Transverse colon (tissue), 3 donors: ENCODE measurements at regions not wholly inside any gene's neighbourhood (a gene's known extent, or its start where the extent isn't known, plus 50 kb on each side); places are given as distances from the start of the nearest gene placed in this dataset.
"Not testable (repeated sequence)": the region's sequence is repeated elsewhere in the genome, so short reads cannot be mapped to it uniquely, and the experiment has no call there.

Experiments used
- EP300 ChIP-seq: sonication (generic); formaldehyde crosslinking; IDR thresholded peaks from one replicate; pipeline ENCODE4 v1.6.1; 2017; ENCODE audit warnings: antibody characterized with exemption, low read depth
- POLR2A ChIP-seq: fragments of 450-650 bp; IDR thresholded peaks from one replicate; pipeline ENCODE4 v1.6.1; 2016; ENCODE audit warnings: antibody characterized with exemption, mild to moderate bottlenecking, moderate library complexity
- TF ChIP-seq, protein P1 (sequence below), 5 experiments: fragments of 200-600 bp in 3 of 5; fragments of 450-650 bp in 2 of 5; sonication (generic) in 3 of 5; IDR thresholded peaks; 1 replicate in 2 of 5; 2 replicates in 3 of 5; pipeline ENCODE4 v1.5.1; 2016 to 2017; ENCODE audit warnings: antibody characterized with exemption in 5 of 5, inconsistent platforms in 3 of 5, mild to moderate bottlenecking in 2 of 5, moderate library complexity in 1 of 5

DNA sequence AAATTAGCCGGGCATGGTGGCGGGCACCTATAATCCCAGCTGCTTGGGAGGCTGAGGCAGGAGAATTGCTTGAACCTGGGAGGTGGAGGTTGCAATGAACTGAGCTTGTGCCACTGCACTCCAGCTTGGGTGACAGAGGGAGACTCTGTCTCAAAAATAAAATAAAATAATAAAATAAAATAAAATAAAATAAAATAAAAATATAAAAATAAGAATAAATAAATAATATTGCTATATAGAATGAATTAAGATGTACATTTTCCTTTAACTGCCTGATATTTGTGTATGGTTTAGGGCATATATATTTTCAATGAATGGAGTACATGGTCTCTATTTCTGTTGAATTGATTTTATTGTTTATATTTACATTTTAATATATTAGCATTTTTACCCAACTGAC lies 1156.7 kb upstream of the PRR20A start:
- not testable (repeated sequence) for TF ChIP-seq POLR2A, EP300
- TF ChIP-seq, protein P1, sequence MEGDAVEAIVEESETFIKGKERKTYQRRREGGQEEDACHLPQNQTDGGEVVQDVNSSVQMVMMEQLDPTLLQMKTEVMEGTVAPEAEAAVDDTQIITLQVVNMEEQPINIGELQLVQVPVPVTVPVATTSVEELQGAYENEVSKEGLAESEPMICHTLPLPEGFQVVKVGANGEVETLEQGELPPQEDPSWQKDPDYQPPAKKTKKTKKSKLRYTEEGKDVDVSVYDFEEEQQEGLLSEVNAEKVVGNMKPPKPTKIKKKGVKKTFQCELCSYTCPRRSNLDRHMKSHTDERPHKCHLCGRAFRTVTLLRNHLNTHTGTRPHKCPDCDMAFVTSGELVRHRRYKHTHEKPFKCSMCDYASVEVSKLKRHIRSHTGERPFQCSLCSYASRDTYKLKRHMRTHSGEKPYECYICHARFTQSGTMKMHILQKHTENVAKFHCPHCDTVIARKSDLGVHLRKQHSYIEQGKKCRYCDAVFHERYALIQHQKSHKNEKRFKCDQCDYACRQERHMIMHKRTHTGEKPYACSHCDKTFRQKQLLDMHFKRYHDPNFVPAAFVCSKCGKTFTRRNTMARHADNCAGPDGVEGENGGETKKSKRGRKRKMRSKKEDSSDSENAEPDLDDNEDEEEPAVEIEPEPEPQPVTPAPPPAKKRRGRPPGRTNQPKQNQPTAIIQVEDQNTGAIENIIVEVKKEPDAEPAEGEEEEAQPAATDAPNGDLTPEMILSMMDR (IDR thresholded peaks at IDR 0.05), result not testable (repeated sequence)
